Stimulated activated CD8-positive, alpha-beta memory T cell treated with anti-CD3 and anti-CD28 coated beads, Interleukin-4, amount 100 ng/mL, for 1 hour (primary cell): ENCODE measurements at regions not wholly inside any gene's neighbourhood (a gene's known extent, or its start where the extent isn't known, plus 50 kb on each side); places are given as distances from the start of the nearest gene placed in this dataset.

Experiments used
- DNase-seq, 2 donors: peaks; one replicate each; pipeline ENCODE4 v3.0.0-alpha.2; 2020; ENCODE audit warnings: low read depth in 2 of 2, low spot score in 1 of 2

- DNase-seq: no peak
Observed at GRCh38 chr6:87908978-87909811, 138.4 kb upstream of the SPACA1 start.

DNA sequence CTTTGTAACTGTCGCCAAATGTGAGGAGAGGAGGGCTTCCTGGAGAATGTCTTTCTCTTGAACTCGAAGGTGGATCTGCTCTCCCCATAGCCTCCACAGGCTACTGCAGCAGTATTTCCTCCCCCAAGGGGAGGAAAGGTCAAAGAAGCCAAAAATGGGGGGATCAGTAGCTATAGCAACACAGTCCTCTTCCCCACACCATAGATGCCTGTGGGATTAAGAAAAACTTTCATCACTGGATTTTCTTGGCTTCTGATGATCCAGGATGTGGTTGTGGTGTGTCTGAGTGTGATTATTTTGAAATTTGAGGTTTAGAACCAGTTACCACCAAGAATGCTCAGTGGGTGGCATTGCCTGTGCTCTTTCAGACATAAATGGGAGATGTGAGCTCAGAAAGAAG, 140.1 kb upstream of the SPACA1 start:
- no peak for DNase-seq

- DNase-seq: no peak
Observed at GRCh38 chr6:87905101-87905641, 142.5 kb upstream of the SPACA1 start.

DNA sequence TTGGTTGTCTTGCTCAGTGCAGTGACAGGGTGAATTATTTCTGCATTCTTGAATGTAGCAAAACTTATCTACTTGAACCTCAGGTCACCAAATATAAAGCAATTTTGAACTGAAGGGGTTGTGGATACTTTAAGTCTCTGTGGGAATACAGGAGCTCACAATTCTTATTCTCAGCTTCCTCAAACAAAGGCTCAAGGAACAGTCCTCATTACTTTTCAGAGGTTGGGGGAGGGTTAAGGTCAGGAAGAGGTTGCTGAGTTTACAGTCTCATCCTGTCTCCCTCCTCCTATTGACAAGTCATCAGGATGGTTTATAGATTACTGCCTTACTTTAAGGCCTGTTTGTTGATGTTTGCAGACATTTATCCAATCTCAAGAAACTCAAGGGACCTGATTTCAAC, 143.6 kb upstream of the SPACA1 start:
- DNase-seq: no peak

- DNase-seq: no peak
Observed at GRCh38 chr6:87903323-87903722, 144.3 kb upstream of the SPACA1 start.

- DNase-seq: no peak
Observed at GRCh38 chr6:87902383-87902782, 145.3 kb upstream of the SPACA1 start.

DNA sequence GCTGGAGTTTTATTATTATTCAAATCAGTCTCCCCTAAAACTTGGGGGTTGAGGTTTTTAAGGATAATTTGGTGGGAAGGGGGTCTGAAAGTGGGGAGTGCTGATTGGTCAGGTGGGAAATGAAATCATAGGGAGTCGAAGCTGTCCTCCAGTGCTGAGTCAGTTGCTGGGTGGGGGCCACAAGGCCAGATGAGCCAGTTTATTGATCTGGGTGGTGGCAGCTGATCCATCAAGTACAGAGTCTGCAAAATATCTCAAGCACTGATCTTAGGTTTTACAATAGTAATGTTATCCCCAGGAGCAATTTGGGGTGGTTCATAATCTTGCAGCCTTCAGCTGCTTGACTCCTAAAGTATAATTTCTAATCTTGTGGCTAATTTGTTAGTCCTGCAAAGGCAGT, 146.0 kb upstream of the SPACA1 start:
- no peak for DNase-seq

DNA sequence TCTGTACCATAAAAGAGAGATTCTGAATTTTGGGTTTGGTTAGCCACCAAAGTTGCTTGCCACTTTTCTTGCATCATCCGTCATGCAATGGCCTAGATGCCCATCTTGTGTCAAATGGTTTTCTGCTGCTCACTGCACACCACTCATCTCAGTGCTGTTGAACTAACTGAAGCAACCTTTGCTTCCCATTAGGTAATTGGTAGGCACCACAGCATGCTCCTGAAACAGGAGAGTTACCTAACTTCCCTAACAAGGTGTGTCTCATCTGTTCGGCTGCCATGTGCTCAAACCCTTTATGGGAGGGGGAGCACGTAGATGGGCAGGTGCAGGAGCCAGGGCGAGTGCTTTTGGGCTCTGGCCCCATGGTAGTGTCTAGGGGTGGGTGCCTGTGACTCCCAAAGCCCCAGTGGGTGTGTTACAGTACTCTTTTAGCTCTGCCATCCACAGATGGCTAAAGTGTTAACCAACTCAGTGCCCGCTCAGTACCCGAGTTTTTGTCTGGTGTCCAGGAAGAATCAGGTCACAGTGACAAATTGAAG, 147.4 kb upstream of the SPACA1 start:
- no peak for DNase-seq

DNA sequence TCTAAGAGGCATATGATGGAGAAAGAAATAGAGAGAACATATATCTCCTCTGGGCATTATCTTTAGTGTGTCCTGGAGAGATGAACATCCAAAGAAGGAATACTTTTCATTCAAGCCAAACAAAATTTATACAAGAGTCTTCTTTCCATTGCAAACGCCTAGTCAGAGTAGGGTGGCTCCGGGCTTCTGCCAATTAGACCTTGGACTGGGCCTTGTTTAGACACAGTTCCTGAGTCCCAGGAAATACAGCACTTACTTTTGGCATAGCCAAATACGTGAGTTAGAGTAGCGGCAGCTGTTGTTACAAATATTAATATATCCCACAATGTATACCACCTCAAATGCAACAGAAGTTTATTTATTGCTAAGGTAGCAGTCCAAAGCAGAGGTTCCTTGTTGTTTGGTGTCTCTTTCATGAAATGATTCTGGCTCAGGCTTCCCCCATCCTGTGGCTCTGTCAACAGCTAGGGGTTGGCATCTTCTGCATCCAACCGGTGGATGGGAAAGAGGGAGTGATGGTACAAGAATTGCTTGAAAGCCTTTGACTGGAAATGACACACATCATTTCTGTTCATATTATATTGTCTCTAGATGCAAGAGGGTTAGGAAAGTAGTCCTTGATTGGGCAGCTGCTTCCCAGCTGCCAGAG, 148.0 kb upstream of the SPACA1 start:
- no peak for DNase-seq

DNA sequence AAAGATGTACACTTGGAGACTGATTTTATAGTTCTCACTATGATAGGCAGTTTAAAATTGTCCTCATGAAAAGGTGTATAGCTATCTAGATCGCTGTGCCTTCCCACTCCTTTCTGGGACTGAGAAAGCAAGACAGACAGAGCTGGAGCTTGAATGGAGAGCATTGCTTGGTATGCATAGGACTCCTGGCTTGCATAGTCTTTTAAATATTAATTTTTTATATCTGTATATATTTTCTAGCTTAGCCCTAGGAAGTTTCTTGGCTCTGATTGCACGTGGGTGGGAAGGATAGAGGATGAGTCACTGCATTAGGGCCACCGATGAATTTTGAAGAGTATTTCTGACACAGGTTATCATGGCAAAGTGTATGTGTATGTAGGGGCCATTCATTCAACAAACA, 150.0 kb upstream of the SPACA1 start:
- DNase-seq: no peak

DNA sequence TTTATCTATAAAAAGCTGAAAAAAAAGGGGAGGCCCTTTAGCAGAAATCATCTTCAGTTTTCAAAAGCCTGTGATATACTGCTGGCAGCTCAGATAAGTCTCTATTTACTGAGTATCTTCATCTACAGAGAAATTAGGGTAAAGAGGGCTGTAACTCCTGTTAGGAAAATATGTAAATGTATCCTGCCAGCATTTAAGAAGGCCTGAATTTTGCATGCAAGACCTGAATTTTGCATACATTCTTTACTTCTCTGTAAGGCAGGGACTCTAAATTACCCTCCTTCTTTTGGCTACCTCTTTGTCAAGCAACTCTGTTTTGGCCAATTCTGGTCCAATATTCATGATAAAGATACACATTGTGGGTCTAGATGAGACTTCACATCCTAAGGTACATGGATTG, 150.6 kb upstream of the SPACA1 start:
- DNase-seq: no peak

DNA sequence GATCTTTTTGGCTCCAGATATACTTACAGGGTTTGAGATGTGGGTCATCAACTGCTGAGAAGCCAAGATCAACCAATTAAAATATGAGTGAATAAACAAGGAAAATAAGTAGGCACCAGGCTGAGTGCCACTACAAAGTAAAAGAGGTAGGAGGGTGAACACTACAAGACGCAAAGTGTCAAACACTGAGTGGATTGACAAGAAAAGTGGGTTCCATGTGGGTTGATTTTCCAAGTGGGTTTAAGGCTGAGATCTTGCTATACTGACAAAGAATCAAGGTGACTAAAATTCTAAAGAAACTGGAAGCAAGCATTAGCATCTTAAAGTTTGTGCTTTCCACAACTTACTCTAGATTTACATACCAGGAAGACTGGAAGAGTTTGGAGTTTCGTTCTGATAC, 160.4 kb upstream of the SPACA1 start:
- no peak for DNase-seq

DNA sequence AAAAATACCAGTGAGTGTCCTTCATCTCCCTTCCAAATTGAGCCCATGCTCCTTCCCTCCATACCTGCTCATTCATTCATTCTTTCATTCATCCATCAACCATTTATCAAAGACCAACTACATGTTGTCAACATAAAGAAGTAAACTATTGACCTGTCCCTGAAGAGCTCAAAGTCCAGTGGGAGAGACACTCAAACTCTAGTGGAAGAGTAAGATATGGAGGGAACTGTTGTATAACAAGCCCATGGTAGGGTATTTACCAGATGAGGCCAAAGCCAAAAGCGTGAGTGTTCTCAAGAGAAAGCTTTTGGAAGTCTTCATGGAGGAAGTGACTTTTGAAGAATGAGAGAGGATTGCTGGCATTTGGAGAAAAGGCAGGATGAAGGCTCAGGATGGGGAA, 163.4 kb upstream of the SPACA1 start:
- DNase-seq: no peak

GRCh38 chr6:87881342-87881895, 166.2 kb upstream of the SPACA1 start:
- DNase-seq: no peak

- no peak for DNase-seq
Observed at GRCh38 chr6:87879132-87879861, 168.3 kb upstream of the SPACA1 start.

DNA sequence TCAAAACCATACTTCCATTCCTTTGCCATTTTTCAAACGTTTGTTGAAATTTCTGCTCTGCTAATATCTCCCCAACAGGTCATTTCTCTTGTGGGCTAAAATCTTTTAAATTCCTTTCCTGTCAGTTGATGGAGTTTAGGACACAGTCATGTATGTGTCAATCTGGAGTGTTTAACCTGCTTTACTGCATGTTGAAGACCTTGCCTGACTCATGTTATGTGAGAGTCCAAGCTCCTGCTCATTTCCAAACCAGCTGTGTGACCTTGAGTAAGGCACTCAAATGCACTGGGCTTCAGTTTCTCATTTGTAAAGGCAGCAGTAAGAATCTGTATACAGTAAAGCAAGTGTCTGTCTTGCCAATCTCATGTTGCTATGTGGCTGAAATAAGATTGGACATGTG, 171.9 kb upstream of the SPACA1 start:
- no peak for DNase-seq

DNA sequence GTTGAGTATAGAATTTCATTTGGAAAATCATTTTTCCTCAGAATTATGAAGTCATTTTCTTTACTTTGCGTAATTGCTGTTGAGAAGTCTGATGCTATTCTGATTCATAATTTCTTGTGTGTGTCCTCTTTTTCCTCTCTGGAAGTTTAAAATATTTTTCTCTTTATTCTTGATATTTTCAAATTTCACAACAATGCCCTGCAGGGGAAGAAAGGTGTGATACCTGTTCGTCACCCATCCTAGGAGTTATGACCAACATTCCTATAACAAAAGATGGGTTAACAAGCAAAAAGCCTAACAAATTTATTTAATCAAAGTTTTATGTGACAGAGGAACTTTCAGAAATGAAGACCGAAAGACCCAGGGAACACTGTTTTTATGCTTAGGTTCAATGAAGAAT, 171.5 kb upstream of the AKIRIN2 start:
- DNase-seq: no peak

DNA sequence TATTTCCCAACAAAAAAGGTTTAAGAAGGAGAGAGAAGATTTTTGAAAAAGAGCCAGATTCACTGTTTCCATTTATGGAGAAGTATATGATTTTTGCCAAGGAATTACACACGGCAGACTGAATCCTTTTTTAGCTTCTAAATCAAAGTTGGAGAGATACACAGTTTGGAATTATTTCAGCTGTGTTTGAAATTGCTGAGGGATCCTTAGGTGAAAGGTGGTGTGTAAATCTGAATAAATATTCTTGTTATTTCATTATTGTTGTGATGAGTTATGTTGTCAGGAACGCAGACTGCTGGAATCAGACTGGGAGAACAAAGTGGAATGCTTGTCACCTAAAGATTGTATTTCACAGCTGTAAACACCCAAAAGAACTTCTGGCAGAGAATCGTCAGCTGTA, 168.5 kb upstream of the AKIRIN2 start:
- no peak for DNase-seq

GRCh38 chr6:87869064-87869905, 167.3 kb upstream of the AKIRIN2 start:
- DNase-seq: no peak

DNA sequence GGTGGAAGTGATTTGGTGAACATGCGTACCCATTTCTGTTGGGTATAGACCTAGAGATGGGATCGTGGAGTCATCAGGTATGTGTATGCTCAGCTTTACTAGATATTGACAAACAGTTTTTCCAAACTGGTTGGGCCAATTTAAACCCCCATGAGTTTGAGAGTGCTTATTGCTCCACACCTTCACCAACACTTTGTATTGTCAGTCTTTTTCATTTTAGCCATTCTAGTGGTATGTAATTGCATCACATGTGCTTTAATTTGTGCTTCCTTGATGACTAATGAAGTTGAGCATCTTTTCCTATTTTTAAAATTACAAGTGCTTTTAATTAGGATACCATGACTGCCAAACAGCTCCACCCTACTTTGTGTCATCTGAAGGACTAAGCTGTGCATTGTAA, 158.9 kb upstream of the AKIRIN2 start:
- no peak for DNase-seq
